Effector memory CD8-positive, alpha-beta T cell (primary cell): ENCODE measurements at regions not wholly inside any gene's neighbourhood (a gene's known extent, or its start where the extent isn't known, plus 50 kb on each side); places are given as distances from the start of the nearest gene placed in this dataset.
"Not testable (repeated sequence)": the region's sequence is repeated elsewhere in the genome, so short reads cannot be mapped to it uniquely, and the experiment has no call there.

Experiments
- ATAC-seq: fragments of 150-1000 bp; cut with Tn5 transposase; replicated peaks from 2 replicates; pipeline ENCODE4 v1.10.0; 2021; ENCODE audit warnings: mild to moderate bottlenecking, moderate library complexity
- DNase-seq, 3 experiments: peaks; one replicate each; pipeline ENCODE4 v3.0.0; 2021
- H3K27ac Mint-ChIP-seq, 2 donors: one replicate each; pipeline ENCODE4 v1.8.0; 2022; ENCODE audit warnings: mild to moderate bottlenecking in 2 of 2, mixed read lengths in 2 of 2, moderate library complexity in 2 of 2
- H3K27me3 Mint-ChIP-seq, 2 donors: one replicate each; pipeline ENCODE4 v1.8.0; 2022; ENCODE audit warnings: mixed read lengths in 2 of 2
- H3K36me3 Mint-ChIP-seq: one replicate; pipeline ENCODE4 v1.8.0; 2022; ENCODE audit warnings: mild to moderate bottlenecking, moderate library complexity, mixed read lengths; ENCODE audit not compliant: insufficient read depth
- H3K4me1 Mint-ChIP-seq, 2 donors: one replicate each; pipeline ENCODE4 v1.8.0; 2022; ENCODE audit warnings: low read depth in 2 of 2, mixed read lengths in 2 of 2
- H3K4me3 Mint-ChIP-seq, 2 donors: one replicate each; pipeline ENCODE4 v1.8.0; 2022; ENCODE audit warnings: mild to moderate bottlenecking in 2 of 2, mixed read lengths in 2 of 2, moderate library complexity in 2 of 2
- H3K9me3 Mint-ChIP-seq, 2 donors: one replicate each; pipeline ENCODE4 v1.8.0; 2022; ENCODE audit warnings: mixed read lengths in 2 of 2

DNA sequence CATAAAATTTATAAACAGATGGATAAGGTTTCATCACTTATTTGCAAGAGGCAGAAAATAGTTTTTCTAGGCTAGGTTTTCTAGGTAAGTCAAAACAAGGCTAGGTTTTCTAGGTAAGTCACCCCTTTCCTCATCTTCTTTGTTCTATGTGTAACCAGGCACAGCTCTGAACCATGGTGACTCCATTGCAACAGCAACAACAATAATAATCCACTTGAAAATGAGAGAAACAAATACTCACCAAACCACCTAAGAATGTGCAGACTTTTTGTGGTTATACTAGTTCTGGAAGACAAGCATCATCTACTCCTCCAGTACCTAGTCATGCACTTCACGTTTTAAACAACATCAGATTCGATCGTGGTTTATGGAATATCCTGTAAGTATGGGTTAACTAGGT lies 237.4 kb upstream of the ACVR2A start:
- H3K27ac Mint-ChIP-seq, result no peak overlapping the region
- no peak overlapping the region for H3K4me3 Mint-ChIP-seq
- no peak for ATAC-seq
- H3K9me3 Mint-ChIP-seq, result peaks cover 0 to 4% of the 10 kb centered on the region in 2 donors
- H3K36me3 Mint-ChIP-seq, result no peaks in the 10 kb centered on the region
- no peaks in the 10 kb centered on the region for H3K4me1 Mint-ChIP-seq
- DNase-seq, result no peak
- no peaks in the 10 kb centered on the region for H3K27me3 Mint-ChIP-seq

DNA sequence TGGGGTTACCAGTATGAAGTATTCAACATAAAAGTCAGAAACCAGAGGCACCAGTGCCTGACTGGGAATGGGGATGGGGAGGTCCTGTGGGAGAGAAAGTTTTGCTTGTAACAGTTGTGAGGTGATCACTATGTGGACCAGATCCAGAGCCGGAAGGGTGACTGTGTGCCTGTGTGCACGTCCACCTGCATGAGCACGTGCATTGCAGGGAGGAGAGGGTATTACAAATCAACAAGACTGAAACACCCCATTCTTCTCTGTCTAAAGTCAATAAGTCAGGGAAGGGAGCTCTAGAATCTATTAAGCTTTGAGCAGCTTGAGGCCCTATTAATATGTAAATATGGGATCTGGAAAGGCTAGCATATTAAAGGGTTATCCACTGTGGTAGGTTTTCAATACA lies 241.0 kb upstream of the ACVR2A start:
- H3K4me1 Mint-ChIP-seq, result no peaks in the 10 kb centered on the region
- no peak overlapping the region for H3K4me3 Mint-ChIP-seq
- no peak for DNase-seq
- no peak overlapping the region for H3K27ac Mint-ChIP-seq
- no peak for ATAC-seq
- peaks cover 0 to 4% of the 10 kb centered on the region in 2 donors for H3K9me3 Mint-ChIP-seq
- H3K27me3 Mint-ChIP-seq, result no peaks in the 10 kb centered on the region
- H3K36me3 Mint-ChIP-seq, result no peaks in the 10 kb centered on the region

DNA sequence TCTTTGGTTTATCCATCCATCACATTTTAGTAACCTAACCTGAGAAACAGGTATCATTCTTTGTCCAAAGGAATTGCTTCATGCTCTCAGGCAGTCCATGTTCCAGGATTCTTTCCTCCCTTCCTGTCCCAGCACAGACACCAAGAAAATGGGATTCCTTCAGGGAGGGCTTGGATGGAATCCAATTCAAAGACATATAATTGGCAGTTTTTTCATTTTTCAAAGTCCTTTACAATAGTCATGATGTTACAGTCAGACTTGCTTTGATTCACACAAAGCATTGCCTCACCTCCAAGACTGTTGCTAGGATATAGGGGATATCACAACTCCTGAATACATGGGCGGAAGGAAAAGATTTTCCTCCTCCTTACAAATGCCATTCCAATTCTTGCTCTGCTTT lies 241.4 kb upstream of the ACVR2A start:
- Mint-ChIP-seq H3K4me1 (no peaks in the 10 kb centered on the region), H3K27me3 (no peaks in the 10 kb centered on the region), H3K27ac (no peak overlapping the region), H3K9me3 (peaks cover 0 to 4% of the 10 kb centered on the region in 2 donors), H3K36me3 (no peaks in the 10 kb centered on the region), H3K4me3 (no peak overlapping the region)
- DNase-seq (no peak), ATAC-seq (no peak)

DNA sequence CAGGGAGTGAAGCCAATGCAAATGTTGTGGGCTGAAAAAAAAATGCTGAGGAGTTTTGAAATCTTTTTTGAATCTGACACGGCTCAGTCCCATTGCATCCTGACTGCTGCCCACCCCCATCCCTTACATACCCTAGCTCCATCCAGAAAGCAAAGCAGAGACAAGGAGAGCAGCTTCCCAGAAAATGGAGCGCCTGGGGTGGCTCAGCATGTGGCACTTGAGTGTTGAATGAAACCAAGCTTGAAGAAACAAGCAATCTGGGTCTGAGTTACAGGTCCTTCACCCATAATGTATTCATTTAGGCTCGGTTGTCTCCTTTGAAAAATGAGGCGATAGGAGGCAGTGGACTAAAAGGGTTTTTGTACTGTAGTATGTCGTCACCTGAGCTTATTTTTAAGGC lies 244.2 kb upstream of the ACVR2A start:
- DNase-seq, result no peak
- Mint-ChIP-seq H3K4me1 (no peaks in the 10 kb centered on the region), H3K27me3 (no peaks in the 10 kb centered on the region), H3K27ac (no peak overlapping the region), H3K9me3 (peaks cover 0 to 4% of the 10 kb centered on the region in 2 donors), H3K4me3 (no peak overlapping the region), H3K36me3 (no peaks in the 10 kb centered on the region)
- ATAC-seq, result no peak

DNA sequence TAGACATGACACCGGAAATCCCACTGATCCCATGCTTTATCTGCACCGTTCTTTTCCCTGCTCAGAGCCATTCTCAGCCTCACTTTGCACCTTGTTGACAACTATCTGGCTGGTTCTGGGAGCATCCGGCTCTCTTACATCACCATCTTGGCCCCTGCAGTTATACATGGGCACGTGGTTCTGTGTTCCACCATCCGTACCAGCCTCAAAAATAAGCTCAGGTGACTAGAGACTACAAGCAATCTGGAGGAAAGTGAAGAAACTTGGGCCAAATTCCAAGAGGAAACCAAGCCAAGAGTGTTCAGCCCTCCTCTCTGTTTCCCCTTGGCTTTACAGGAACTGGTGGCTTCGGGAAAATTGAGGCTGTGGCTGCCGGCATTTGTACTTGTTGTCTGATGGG lies 244.6 kb upstream of the ACVR2A start:
- no peaks in the 10 kb centered on the region for H3K4me1 Mint-ChIP-seq
- no peak overlapping the region for H3K27ac Mint-ChIP-seq
- DNase-seq, result no peak
- no peaks in the 10 kb centered on the region for H3K27me3 Mint-ChIP-seq
- peaks cover 0 to 4% of the 10 kb centered on the region in 2 donors for H3K9me3 Mint-ChIP-seq
- ATAC-seq, result no peak
- H3K36me3 Mint-ChIP-seq, result no peaks in the 10 kb centered on the region
- no peak overlapping the region for H3K4me3 Mint-ChIP-seq

DNA sequence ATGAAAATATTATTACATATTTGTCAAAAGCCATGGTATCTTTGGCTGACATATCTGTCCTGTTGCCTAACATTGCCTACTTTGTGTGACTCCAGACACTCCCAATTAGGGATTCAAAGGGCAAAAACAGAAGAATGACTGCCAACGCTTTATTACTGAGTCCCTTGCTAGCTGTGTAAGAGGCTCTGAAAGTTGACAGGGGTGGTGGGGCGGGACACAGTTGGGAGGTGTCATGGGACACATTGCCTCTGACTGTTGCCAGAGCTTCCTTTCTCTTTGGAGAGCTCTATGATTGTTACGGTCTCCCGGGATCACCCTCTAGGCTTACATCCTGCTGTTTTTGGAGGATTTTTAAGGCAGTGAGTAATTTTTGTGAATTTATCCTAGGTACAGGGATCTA lies 249.6 kb upstream of the ACVR2A start:
- Mint-ChIP-seq H3K9me3 (peaks cover 5 to 8% of the 10 kb centered on the region in 2 donors), H3K4me1 (no peaks in the 10 kb centered on the region), H3K27me3 (no peaks in the 10 kb centered on the region), H3K27ac (no peak overlapping the region), H3K4me3 (no peak overlapping the region), H3K36me3 (no peaks in the 10 kb centered on the region)
- ATAC-seq (no peak), DNase-seq (no peak)

DNA sequence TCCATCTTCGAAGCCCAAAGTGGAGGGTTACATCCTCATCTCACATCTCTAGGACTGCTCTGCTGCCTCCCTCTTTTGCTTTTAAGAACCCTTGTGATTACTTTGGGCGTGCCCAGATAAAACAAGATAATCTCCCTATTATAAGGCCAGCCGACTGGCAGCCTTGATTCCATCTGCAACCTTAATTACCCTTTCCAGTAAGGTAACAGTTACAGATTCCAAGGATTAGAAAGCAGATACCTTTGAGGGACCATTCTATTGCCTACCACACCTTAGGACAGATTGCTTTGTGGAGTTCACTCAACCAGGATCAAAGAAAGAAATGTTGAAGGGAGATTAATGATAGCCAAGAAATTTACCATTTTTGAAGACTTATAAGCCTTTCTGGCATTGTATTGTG lies 250.8 kb upstream of the ACVR2A start:
- Mint-ChIP-seq H3K36me3 (no peaks in the 10 kb centered on the region), H3K9me3 (peaks cover 5 to 8% of the 10 kb centered on the region in 2 donors), H3K27ac (no peak overlapping the region), H3K4me1 (no peaks in the 10 kb centered on the region), H3K27me3 (no peaks in the 10 kb centered on the region), H3K4me3 (no peak overlapping the region)
- DNase-seq, result no peak
- ATAC-seq, result no peak

DNA sequence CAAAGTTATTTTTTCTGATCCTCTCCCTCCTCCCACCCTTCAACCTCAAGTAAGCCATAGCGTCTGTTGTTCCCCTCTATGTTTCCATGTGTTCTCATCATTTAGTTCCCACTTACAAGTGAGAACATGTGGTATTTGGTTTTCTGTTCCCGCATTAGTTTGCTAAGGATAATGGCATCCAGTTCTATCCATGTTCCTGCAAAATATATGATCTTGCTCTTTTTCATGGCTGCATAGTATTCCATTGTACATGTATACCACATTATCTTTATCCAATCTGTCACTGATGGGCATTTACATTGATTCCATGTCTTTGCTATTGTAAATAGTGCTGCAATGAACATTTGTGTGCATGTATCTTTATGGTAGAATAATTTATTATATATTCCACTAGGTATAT lies 252.0 kb upstream of the ACVR2A start:
- H3K4me3 Mint-ChIP-seq, ATAC-seq, H3K27me3 Mint-ChIP-seq, H3K36me3 Mint-ChIP-seq, DNase-seq, H3K9me3 Mint-ChIP-seq, H3K4me1 Mint-ChIP-seq, H3K27ac Mint-ChIP-seq: not testable (repeated sequence)

DNA sequence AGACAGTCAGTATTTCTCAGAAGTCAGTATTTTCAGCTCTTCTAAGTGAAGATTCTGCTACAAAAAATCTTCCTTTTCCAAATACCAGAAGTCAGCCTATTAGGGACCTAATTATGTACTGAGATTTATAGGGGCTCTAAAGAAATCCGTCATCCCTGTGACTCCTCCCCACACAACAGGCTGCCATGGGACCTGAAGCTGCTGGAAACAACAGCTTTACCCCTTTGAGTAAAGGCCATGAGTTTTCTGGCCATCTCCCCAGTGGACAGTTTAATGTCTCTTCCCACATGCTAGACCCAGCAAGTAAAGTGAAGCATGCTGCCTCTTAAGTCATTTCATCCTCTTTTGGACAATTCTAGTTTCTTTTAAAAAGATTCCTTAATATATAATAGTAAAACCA lies 255.7 kb upstream of the ACVR2A start:
- H3K27ac Mint-ChIP-seq, result no peak overlapping the region
- ATAC-seq, result no peak
- H3K27me3 Mint-ChIP-seq, result peaks cover 0 to 11% of the 10 kb centered on the region in 2 donors
- no peak for DNase-seq
- no peaks in the 10 kb centered on the region for H3K4me1 Mint-ChIP-seq
- peaks cover 6 to 16% of the 10 kb centered on the region in 2 donors for H3K9me3 Mint-ChIP-seq
- H3K36me3 Mint-ChIP-seq, result no peaks in the 10 kb centered on the region
- no peak overlapping the region for H3K4me3 Mint-ChIP-seq

DNA sequence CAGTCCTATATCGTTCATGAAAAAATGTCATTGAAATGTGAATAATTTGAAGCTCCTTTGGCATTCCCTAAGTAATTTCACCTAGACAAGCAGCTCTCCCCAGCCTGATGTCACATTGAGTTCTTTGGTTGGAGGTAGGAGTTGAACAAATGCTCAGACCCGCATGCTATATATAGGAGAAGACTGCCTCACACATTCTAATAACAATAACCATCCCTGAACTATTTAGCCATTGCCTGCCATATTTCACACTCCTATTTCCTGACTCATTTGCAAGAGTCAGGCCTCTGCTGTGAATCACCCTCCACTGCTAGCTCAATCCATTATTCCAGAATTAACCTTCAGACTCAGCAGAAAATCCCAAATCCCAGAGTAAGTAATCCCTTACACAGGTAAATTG lies 256.6 kb upstream of the ACVR2A start:
- peaks cover 0 to 11% of the 10 kb centered on the region in 2 donors for H3K27me3 Mint-ChIP-seq
- no peak overlapping the region for H3K27ac Mint-ChIP-seq
- H3K4me3 Mint-ChIP-seq, result no peak overlapping the region
- H3K9me3 Mint-ChIP-seq, result peaks cover 4 to 16% of the 10 kb centered on the region in 2 donors
- ATAC-seq, result no peak
- H3K4me1 Mint-ChIP-seq, result no peaks in the 10 kb centered on the region
- no peaks in the 10 kb centered on the region for H3K36me3 Mint-ChIP-seq
- DNase-seq, result no peak

DNA sequence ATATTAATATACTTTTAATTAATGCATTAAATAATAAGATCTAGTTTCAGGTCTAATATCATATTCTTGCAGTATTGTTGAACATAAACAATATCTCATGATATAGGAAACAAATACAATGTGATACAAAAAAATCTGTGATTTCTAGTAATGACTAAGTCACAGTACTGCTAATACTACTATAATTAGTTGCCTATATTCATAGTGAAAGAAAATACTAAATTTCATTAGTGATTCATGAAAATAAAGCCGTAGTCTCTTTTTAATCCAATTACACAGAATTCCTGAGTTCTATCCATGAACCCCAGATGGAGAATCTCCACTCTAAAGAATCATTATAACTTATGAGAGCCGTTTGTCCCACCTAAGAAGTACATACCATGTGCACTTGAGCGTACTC lies 266.3 kb upstream of the ACVR2A start:
- no peak overlapping the region for H3K4me3 Mint-ChIP-seq
- H3K27ac Mint-ChIP-seq, result no peak overlapping the region
- peaks cover 2% of the 10 kb centered on the region for H3K36me3 Mint-ChIP-seq
- H3K27me3 Mint-ChIP-seq, result no peaks in the 10 kb centered on the region
- DNase-seq (no peak), ATAC-seq (no peak)
- no peaks in the 10 kb centered on the region for H3K4me1 Mint-ChIP-seq
- peaks cover 0 to 2% of the 10 kb centered on the region in 2 donors for H3K9me3 Mint-ChIP-seq

DNA sequence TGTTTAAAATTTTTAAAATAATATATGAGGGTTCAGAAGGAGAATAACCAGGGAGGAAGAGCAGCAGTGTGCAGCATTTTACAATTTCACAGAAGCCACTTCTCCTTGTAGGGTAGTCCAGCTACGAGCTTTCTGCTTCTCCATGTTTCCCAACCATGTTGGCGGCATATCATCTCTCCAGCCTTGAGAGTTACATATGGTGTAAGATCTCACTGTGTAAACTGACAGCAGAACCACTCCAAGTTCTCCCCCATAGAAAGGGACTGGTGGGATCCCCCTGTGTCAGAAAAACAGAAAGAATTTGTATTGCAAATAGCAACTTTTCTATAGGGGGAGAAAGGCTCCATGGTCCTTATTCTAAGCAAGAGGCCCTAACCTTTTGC lies 266.8 kb upstream of the ACVR2A start:
- H3K36me3 Mint-ChIP-seq, result peaks cover 2% of the 10 kb centered on the region
- ATAC-seq, result no peak
- no peaks in the 10 kb centered on the region for H3K27me3 Mint-ChIP-seq
- no peaks in the 10 kb centered on the region for H3K4me1 Mint-ChIP-seq
- peaks cover 0 to 2% of the 10 kb centered on the region in 2 donors for H3K9me3 Mint-ChIP-seq
- DNase-seq, result no peak
- no peak overlapping the region for H3K4me3 Mint-ChIP-seq
- no peak overlapping the region for H3K27ac Mint-ChIP-seq

DNA sequence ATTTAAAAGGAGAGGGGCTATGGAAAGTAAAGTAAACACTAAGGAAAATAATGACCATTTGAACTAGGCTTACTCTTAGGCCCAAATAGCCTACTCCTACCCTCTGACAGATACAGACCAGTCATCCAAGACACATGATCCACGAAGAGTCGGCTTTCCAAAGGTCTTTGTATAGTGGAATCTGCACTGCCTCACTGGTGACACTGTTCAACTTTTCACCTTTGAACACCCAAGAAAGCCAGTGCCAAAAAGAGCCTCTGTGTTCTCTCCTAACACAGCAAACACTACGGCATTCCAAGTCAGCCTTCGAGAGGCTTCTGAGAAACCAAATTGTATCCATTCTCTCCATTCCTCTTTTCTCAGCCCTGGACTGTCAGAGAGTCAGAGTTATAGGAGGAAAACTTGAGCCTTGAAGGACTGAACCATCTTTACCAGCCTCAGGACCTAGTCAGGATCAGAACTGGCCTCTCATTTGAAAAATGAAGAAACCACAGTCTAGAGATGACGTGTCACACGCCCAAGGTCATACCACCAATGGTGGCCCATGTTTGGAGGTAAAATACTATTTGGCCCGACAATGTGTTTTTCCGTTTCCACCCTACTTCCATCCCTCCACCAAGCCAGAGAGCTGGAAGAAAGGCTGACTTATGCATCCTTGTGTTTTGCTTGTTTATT lies 267.4 kb upstream of the ACVR2A start:
- Mint-ChIP-seq H3K4me1 (no peaks in the 10 kb centered on the region), H3K4me3 (no peak overlapping the region), H3K9me3 (peaks cover 0 to 2% of the 10 kb centered on the region in 2 donors), H3K27me3 (no peaks in the 10 kb centered on the region), H3K36me3 (peaks cover 2% of the 10 kb centered on the region), H3K27ac (no peak overlapping the region)
- no peak for DNase-seq
- no peak for ATAC-seq

DNA sequence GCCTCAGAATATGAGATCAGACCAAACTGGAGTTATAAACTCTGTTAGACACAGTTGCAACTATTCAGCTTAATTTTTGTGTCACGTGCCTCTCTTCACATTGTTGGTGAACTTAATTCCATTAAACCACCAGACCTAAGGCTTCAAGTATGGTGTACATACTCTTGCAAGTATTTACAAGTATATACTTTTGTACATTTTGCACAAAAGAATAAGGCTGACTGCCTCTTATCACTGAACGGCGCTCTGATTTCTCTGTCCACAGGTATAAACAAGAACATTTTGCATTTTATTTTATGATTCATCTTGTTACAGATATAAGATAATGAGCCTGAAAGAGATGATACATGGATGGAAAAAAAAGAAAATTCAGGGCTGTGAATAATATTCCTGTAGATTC lies 269.7 kb upstream of the ACVR2A start:
- no peak overlapping the region for H3K4me3 Mint-ChIP-seq
- H3K27ac Mint-ChIP-seq, result no peak overlapping the region
- no peaks in the 10 kb centered on the region for H3K27me3 Mint-ChIP-seq
- H3K9me3 Mint-ChIP-seq, result peaks cover 0 to 3% of the 10 kb centered on the region in 2 donors
- H3K4me1 Mint-ChIP-seq, result no peaks in the 10 kb centered on the region
- ATAC-seq (no peak), DNase-seq (no peak)
- H3K36me3 Mint-ChIP-seq, result no peaks in the 10 kb centered on the region

DNA sequence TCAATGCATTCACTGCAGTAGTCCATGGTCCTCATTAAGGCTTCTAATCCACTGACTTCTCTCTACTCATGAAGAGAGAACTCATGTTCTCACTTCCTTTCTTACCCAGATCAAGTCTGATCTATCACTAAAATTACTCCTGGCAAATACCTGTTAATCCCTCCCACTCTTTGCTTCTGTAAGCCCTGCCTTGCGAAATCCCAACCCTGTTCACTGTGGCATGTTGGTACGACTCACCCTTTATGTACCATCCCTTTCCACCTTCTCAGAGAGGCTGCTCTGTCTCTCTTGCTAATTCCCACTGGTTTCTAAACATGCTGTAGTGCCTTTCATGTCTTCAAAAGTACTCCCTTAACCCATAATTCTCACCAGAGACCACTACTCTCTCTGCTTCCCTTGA lies 272.2 kb upstream of the ACVR2A start:
- no peaks in the 10 kb centered on the region for H3K36me3 Mint-ChIP-seq
- no peak for DNase-seq
- no peak overlapping the region for H3K4me3 Mint-ChIP-seq
- H3K4me1 Mint-ChIP-seq, result no peaks in the 10 kb centered on the region
- peaks cover 0 to 3% of the 10 kb centered on the region in 2 donors for H3K9me3 Mint-ChIP-seq
- no peak overlapping the region for H3K27ac Mint-ChIP-seq
- no peak for ATAC-seq
- H3K27me3 Mint-ChIP-seq, result no peaks in the 10 kb centered on the region
